ENCODE measurements at regions not wholly inside any gene's neighbourhood (a gene's known extent, or its start where the extent isn't known, plus 50 kb on each side); places are given as distances from the start of the nearest gene placed in this dataset.

- ChIA-PET POLR2A (no interaction called here), CTCF (no interaction called here)
- Mint-ChIP-seq H3K9me3 (peaks cover 4% of the 10 kb centered on the region), H3K27me3 (no peaks in the 10 kb centered on the region), H3K4me1 (ENCODE audit: low read depth) (no peaks in the 10 kb centered on the region), H3K27ac (no peak overlapping the region), H3K36me3 (ENCODE audit: low read depth) (no peaks in the 10 kb centered on the region), H3K4me3 (no peak overlapping the region)
- Histone ChIP-seq H3K27ac (ENCODE audit: low read depth in 1 of 2, low read length in 2 of 2) (no peak overlapping the region), H3K4me1 (ENCODE audit: insufficient read depth, low read length) (no peaks in the 10 kb centered on the region), H3K9me3 (ENCODE audit: control insufficient read depth in 1 of 2, insufficient read depth in 1 of 2, low read length in 2 of 2) (peaks cover 0 to 6% of the 10 kb centered on the region in 2 experiments), H3K27me3 (ENCODE audit: control insufficient read depth in 1 of 2, insufficient read depth in 2 of 2, low read length in 2 of 2) (no peaks in the 10 kb centered on the region), H3K4me3 (ENCODE audit: low read length) (no peak overlapping the region), H3K36me3 (ENCODE audit: insufficient read depth, low read length) (no peaks in the 10 kb centered on the region)
- intact Hi-C loops (cut with DNase I, micrococcal nuclease): no loop called here
- TF ChIP-seq CTCF (IDR thresholded peaks at IDR 0.05): no peak
- no peak for DNase-seq
- ATAC-seq (ENCODE audit: poor library complexity): no peak
Observed at GRCh38 chr1:60374537-60374936, 301.0 kb upstream of the C1orf87 start.

- no peak overlapping the region for H3K27ac Mint-ChIP-seq
- no peak overlapping the region for H3K4me3 Mint-ChIP-seq
- Histone ChIP-seq H3K27me3 (ENCODE audit: control insufficient read depth in 1 of 2, insufficient read depth in 2 of 2, low read length in 2 of 2) (no peaks in the 10 kb centered on the region), H3K4me3 (ENCODE audit: low read length) (no peak overlapping the region), H3K9me3 (ENCODE audit: control insufficient read depth in 1 of 2, insufficient read depth in 1 of 2, low read length in 2 of 2) (peaks cover 0 to 6% of the 10 kb centered on the region in 2 experiments), H3K27ac (ENCODE audit: low read depth in 1 of 2, low read length in 2 of 2) (no peak overlapping the region), H3K4me1 (ENCODE audit: insufficient read depth, low read length) (no peaks in the 10 kb centered on the region), H3K36me3 (ENCODE audit: insufficient read depth, low read length) (no peaks in the 10 kb centered on the region)
- H3K9me3 Mint-ChIP-seq: no peaks in the 10 kb centered on the region
- no peaks in the 10 kb centered on the region for H3K4me1 Mint-ChIP-seq (ENCODE audit: low read depth)
- no peaks in the 10 kb centered on the region for H3K27me3 Mint-ChIP-seq
- TF ChIP-seq CTCF (IDR thresholded peaks at IDR 0.05): no peak
- POLR2A ChIA-PET: no interaction called here
- CTCF ChIA-PET: no interaction called here
- intact Hi-C loops (cut with DNase I, micrococcal nuclease): no loop called here
- ATAC-seq (ENCODE audit: poor library complexity) (no peak), DNase-seq (no peak)
- no peaks in the 10 kb centered on the region for H3K36me3 Mint-ChIP-seq (ENCODE audit: low read depth)
Observed at GRCh38 chr1:60367532-60367931, 294.0 kb upstream of the C1orf87 start.

GRCh38 chr1:60359431-60359830 lies 285.9 kb upstream of the C1orf87 start:
- peaks cover 8% of the 10 kb centered on the region for H3K9me3 Mint-ChIP-seq
- no peak overlapping the region for H3K4me3 Mint-ChIP-seq
- CTCF ChIA-PET: no interaction called here
- Histone ChIP-seq H3K9me3 (ENCODE audit: control insufficient read depth in 1 of 2, insufficient read depth in 1 of 2, low read length in 2 of 2) (no peaks in the 10 kb centered on the region), H3K27me3 (ENCODE audit: control insufficient read depth in 1 of 2, insufficient read depth in 2 of 2, low read length in 2 of 2) (no peaks in the 10 kb centered on the region), H3K27ac (ENCODE audit: low read depth in 1 of 2, low read length in 2 of 2) (no peak overlapping the region), H3K36me3 (ENCODE audit: insufficient read depth, low read length) (no peaks in the 10 kb centered on the region), H3K4me3 (ENCODE audit: low read length) (no peak overlapping the region), H3K4me1 (ENCODE audit: insufficient read depth, low read length) (no peaks in the 10 kb centered on the region)
- H3K4me1 Mint-ChIP-seq (ENCODE audit: low read depth): no peaks in the 10 kb centered on the region
- H3K27me3 Mint-ChIP-seq: no peaks in the 10 kb centered on the region
- ATAC-seq (ENCODE audit: poor library complexity) (no peak), DNase-seq (no peak)
- H3K27ac Mint-ChIP-seq: no peak overlapping the region
- intact Hi-C loops (cut with DNase I, micrococcal nuclease): no loop called here
- POLR2A ChIA-PET: no interaction called here
- no peak for TF ChIP-seq CTCF (IDR thresholded peaks at IDR 0.05)
- no peaks in the 10 kb centered on the region for H3K36me3 Mint-ChIP-seq (ENCODE audit: low read depth)

Measured in CD4-positive, alpha-beta T cell (primary cell).